Liver (tissue), 3 donors: ENCODE measurements at regions not wholly inside any gene's neighbourhood (a gene's known extent, or its start where the extent isn't known, plus 50 kb on each side); places are given as distances from the start of the nearest gene placed in this dataset.

Experiments used
- ATF3 ChIP-seq: IDR thresholded peaks from 2 replicates; pipeline ENCODE4 v1.6.1; 2016; ENCODE audit warnings: antibody characterized with exemption
- FOXA1 ChIP-seq: IDR thresholded peaks from 2 replicates; pipeline ENCODE4 v1.6.1; 2016; ENCODE audit warnings: antibody characterized with exemption
- JUND ChIP-seq, 2 donors: IDR thresholded peaks; 2 replicates each; pipeline ENCODE4 v1.6.1; 2016; ENCODE audit warnings: antibody characterized with exemption in 2 of 2
- RAD21 ChIP-seq, 2 donors: IDR thresholded peaks; 2 replicates each; pipeline ENCODE4 v1.6.1; 2016; ENCODE audit warnings: antibody characterized with exemption in 2 of 2, mild to moderate bottlenecking in 2 of 2
- REST ChIP-seq: IDR thresholded peaks from 2 replicates; pipeline ENCODE4 v1.6.1; 2016; ENCODE audit warnings: antibody characterized with exemption, mild to moderate bottlenecking
- RXRA ChIP-seq, 2 donors: IDR thresholded peaks; 2 replicates each; pipeline ENCODE4 v1.6.1; 2017 to 2018; ENCODE audit warnings: antibody characterized with exemption in 2 of 2, mild to moderate bottlenecking in 1 of 2
- TAF1 ChIP-seq: conservative IDR thresholded peaks from 2 replicates; pipeline ENCODE4 v1.6.1; 2016; ENCODE audit warnings: antibody characterized with exemption, mild to moderate bottlenecking
- YY1 ChIP-seq: IDR thresholded peaks from 2 replicates; pipeline ENCODE4 v1.6.1; 2016; ENCODE audit warnings: antibody characterized with exemption, mild to moderate bottlenecking
- TF ChIP-seq, protein P1 (sequence below): fragments of 150-350 bp; IDR thresholded peaks from 2 replicates; pipeline ENCODE4 v1.5.1; 2017; ENCODE audit warnings: improper control_type of control experiment, low read depth, low read length; ENCODE audit not compliant: missing input control
- TF ChIP-seq, protein P2 (sequence below): IDR thresholded peaks from 2 replicates; pipeline ENCODE4 v1.6.1; 2016; ENCODE audit warnings: antibody characterized with exemption
- donor health status: healthy.
- donor health status: healthy.

GRCh38 chr14:97366400-97366799 is 569.2 kb downstream of the VRK1 start:
- TF ChIP-seq FOXA1 = no peak
- no peak for TF ChIP-seq RAD21 (IDR thresholded peaks at IDR 0.05)
- TF ChIP-seq, protein P1, sequence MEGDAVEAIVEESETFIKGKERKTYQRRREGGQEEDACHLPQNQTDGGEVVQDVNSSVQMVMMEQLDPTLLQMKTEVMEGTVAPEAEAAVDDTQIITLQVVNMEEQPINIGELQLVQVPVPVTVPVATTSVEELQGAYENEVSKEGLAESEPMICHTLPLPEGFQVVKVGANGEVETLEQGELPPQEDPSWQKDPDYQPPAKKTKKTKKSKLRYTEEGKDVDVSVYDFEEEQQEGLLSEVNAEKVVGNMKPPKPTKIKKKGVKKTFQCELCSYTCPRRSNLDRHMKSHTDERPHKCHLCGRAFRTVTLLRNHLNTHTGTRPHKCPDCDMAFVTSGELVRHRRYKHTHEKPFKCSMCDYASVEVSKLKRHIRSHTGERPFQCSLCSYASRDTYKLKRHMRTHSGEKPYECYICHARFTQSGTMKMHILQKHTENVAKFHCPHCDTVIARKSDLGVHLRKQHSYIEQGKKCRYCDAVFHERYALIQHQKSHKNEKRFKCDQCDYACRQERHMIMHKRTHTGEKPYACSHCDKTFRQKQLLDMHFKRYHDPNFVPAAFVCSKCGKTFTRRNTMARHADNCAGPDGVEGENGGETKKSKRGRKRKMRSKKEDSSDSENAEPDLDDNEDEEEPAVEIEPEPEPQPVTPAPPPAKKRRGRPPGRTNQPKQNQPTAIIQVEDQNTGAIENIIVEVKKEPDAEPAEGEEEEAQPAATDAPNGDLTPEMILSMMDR = no peak
- no peak for TF ChIP-seq REST
- TF ChIP-seq YY1 = no peak
- no peak for TF ChIP-seq ATF3
- no peak for TF ChIP-seq JUND (IDR thresholded peaks at IDR 0.05)
- no peak for TF ChIP-seq TAF1
- no peak for TF ChIP-seq RXRA (IDR thresholded peaks at IDR 0.05)
- TF ChIP-seq, protein P2, sequence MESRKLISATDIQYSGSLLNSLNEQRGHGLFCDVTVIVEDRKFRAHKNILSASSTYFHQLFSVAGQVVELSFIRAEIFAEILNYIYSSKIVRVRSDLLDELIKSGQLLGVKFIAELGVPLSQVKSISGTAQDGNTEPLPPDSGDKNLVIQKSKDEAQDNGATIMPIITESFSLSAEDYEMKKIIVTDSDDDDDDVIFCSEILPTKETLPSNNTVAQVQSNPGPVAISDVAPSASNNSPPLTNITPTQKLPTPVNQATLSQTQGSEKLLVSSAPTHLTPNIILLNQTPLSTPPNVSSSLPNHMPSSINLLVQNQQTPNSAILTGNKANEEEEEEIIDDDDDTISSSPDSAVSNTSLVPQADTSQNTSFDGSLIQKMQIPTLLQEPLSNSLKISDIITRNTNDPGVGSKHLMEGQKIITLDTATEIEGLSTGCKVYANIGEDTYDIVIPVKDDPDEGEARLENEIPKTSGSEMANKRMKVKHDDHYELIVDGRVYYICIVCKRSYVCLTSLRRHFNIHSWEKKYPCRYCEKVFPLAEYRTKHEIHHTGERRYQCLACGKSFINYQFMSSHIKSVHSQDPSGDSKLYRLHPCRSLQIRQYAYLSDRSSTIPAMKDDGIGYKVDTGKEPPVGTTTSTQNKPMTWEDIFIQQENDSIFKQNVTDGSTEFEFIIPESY = no peak
